ENCODE measurements at regions not wholly inside any gene's neighbourhood (a gene's known extent, or its start where the extent isn't known, plus 50 kb on each side); places are given as distances from the start of the nearest gene placed in this dataset.

- TF ChIP-seq EZH2 (IDR thresholded peaks at IDR 0.05; ENCODE audit: low read length, missing control alignments) (no peak), CTCF (conservative IDR thresholded peaks at IDR 0.05 in 1 of 2, IDR thresholded peaks at IDR 0.05 in 1 of 2; ENCODE audit: low read depth in 1 of 2, low read length in 2 of 2) (no peak)
These were observed 231.5 kb upstream of the TCF4 start for GRCh38 chr18:55819448-55819847.

Measured in fibroblast of lung (primary cell).